ENCODE measurements at regions not wholly inside any gene's neighbourhood (a gene's known extent, or its start where the extent isn't known, plus 50 kb on each side); places are given as distances from the start of the nearest gene placed in this dataset.
"Not testable (repeated sequence)": the region's sequence is repeated elsewhere in the genome, so short reads cannot be mapped to it uniquely, and the experiment has no call there.

GRCh38 chr10:27355918-27356573 is 115.4 kb upstream of the ACBD5 start:
- TF ChIP-seq PAX5 (IDR thresholded peaks at IDR 0.05; ENCODE audit: insufficient read depth, low read length, severe bottlenecking), result no peak
- no peak for DNase-seq (ENCODE audit: insufficient read length, low spot score)
- peak; percentile 26 for FAIRE-seq

GRCh38 chr10:27354643-27355270 is 114.2 kb upstream of the ACBD5 start:
- peak; percentile 99 for FAIRE-seq
- TF ChIP-seq SPI1 (IDR thresholded peaks at IDR 0.05; ENCODE audit: low read depth, low read length) (peak; percentile 90), PAX5 (IDR thresholded peaks at IDR 0.05; ENCODE audit: insufficient read depth, low read length, severe bottlenecking) (peak; percentile 54)
- DNase-seq (ENCODE audit: insufficient read length, low spot score), result peak; percentile 29

- FAIRE-seq, result peak; percentile 92
- not testable (repeated sequence) for DNase-seq (ENCODE audit: insufficient read length, low spot score)
Measured at GRCh38 chr10:27354100-27354499, 113.5 kb upstream of the ACBD5 start.

- FAIRE-seq (no peak), DNase-seq (ENCODE audit: insufficient read length, low spot score) (no peak)
- no peak for TF ChIP-seq POU2F2 (IDR thresholded peaks at IDR 0.05; ENCODE audit: low read depth, low read length)
- TF ChIP-seq POLR2AphosphoS5 (IDR thresholded peaks at IDR 0.05; ENCODE audit: low read depth, low read length), result no peak
- no peak for TF ChIP-seq POLR2A (IDR thresholded peaks at IDR 0.05; ENCODE audit: low read depth, low read length)
- no peak for TF ChIP-seq TAF1 (IDR thresholded peaks at IDR 0.05; ENCODE audit: low read depth, low read length)
- no peak for TF ChIP-seq PAX5 (IDR thresholded peaks at IDR 0.05; ENCODE audit: insufficient read depth, low read length, severe bottlenecking)
- no peak for TF ChIP-seq SPI1 (IDR thresholded peaks at IDR 0.05; ENCODE audit: low read depth, low read length)
Measured at GRCh38 chr10:27349987-27350386, 109.4 kb upstream of the ACBD5 start.

- not testable (repeated sequence) for DNase-seq (ENCODE audit: insufficient read length, low spot score); FAIRE-seq
Measured at GRCh38 chr10:27347827-27348207, 107.2 kb upstream of the ACBD5 start.

- TF ChIP-seq PAX5 (IDR thresholded peaks at IDR 0.05; ENCODE audit: insufficient read depth, low read length, severe bottlenecking) (no peak), TAF1 (IDR thresholded peaks at IDR 0.05; ENCODE audit: low read depth, low read length) (peak; percentile 31; the same call in 1 of the 2 replicates)
- FAIRE-seq (peak; percentile 83), DNase-seq (ENCODE audit: insufficient read length, low spot score) (no peak)
Measured at GRCh38 chr10:27345455-27345920, 104.9 kb upstream of the ACBD5 start.

- no peak for DNase-seq (ENCODE audit: insufficient read length, low spot score)
- TF ChIP-seq POLR2A (IDR thresholded peaks at IDR 0.05; ENCODE audit: low read depth, low read length) (no peak), POLR2AphosphoS5 (IDR thresholded peaks at IDR 0.05; ENCODE audit: low read depth, low read length) (no peak), TAF1 (IDR thresholded peaks at IDR 0.05; ENCODE audit: low read depth, low read length) (no peak), SPI1 (IDR thresholded peaks at IDR 0.05; ENCODE audit: low read depth, low read length) (no peak), POU2F2 (IDR thresholded peaks at IDR 0.05; ENCODE audit: low read depth, low read length) (no peak), PAX5 (IDR thresholded peaks at IDR 0.05; ENCODE audit: insufficient read depth, low read length, severe bottlenecking) (no peak)
- peak; percentile 74 for FAIRE-seq
Measured at GRCh38 chr10:27344568-27345454, 104.2 kb upstream of the ACBD5 start.

GRCh38 chr10:27341001-27341400 is 100.4 kb upstream of the ACBD5 start:
- TF ChIP-seq SPI1 (IDR thresholded peaks at IDR 0.05; ENCODE audit: low read depth, low read length) (no peak), TAF1 (IDR thresholded peaks at IDR 0.05; ENCODE audit: low read depth, low read length) (no peak), POLR2A (IDR thresholded peaks at IDR 0.05; ENCODE audit: low read depth, low read length) (no peak), POU2F2 (IDR thresholded peaks at IDR 0.05; ENCODE audit: low read depth, low read length) (no peak), PAX5 (IDR thresholded peaks at IDR 0.05; ENCODE audit: insufficient read depth, low read length, severe bottlenecking) (no peak), POLR2AphosphoS5 (IDR thresholded peaks at IDR 0.05; ENCODE audit: low read depth, low read length) (no peak)
- no peak for DNase-seq (ENCODE audit: insufficient read length, low spot score)
- no peak for FAIRE-seq

- peak; percentile 60 for FAIRE-seq
- not testable (repeated sequence) for DNase-seq (ENCODE audit: insufficient read length, low spot score)
Measured at GRCh38 chr10:27335246-27335645, 94.6 kb upstream of the ACBD5 start.

GRCh38 chr10:27330074-27330473 is 89.5 kb upstream of the ACBD5 start:
- TF ChIP-seq SPI1 (IDR thresholded peaks at IDR 0.05; ENCODE audit: low read depth, low read length) (no peak), POLR2A (IDR thresholded peaks at IDR 0.05; ENCODE audit: low read depth, low read length) (no peak), POU2F2 (IDR thresholded peaks at IDR 0.05; ENCODE audit: low read depth, low read length) (no peak), POLR2AphosphoS5 (IDR thresholded peaks at IDR 0.05; ENCODE audit: low read depth, low read length) (no peak)
- FAIRE-seq (no peak), DNase-seq (ENCODE audit: insufficient read length, low spot score) (no peak)

GRCh38 chr10:27328946-27329345 is 88.3 kb upstream of the ACBD5 start:
- DNase-seq (ENCODE audit: insufficient read length, low spot score), result no peak
- TF ChIP-seq POU2F2 (IDR thresholded peaks at IDR 0.05; ENCODE audit: low read depth, low read length), result no peak
- no peak for FAIRE-seq

GRCh38 chr10:27326748-27327147 is 86.2 kb upstream of the ACBD5 start:
- not testable (repeated sequence) for DNase-seq (ENCODE audit: insufficient read length, low spot score); FAIRE-seq
